ENCODE measurements at regions not wholly inside any gene's neighbourhood (a gene's known extent, or its start where the extent isn't known, plus 50 kb on each side); places are given as distances from the start of the nearest gene placed in this dataset.

DNA sequence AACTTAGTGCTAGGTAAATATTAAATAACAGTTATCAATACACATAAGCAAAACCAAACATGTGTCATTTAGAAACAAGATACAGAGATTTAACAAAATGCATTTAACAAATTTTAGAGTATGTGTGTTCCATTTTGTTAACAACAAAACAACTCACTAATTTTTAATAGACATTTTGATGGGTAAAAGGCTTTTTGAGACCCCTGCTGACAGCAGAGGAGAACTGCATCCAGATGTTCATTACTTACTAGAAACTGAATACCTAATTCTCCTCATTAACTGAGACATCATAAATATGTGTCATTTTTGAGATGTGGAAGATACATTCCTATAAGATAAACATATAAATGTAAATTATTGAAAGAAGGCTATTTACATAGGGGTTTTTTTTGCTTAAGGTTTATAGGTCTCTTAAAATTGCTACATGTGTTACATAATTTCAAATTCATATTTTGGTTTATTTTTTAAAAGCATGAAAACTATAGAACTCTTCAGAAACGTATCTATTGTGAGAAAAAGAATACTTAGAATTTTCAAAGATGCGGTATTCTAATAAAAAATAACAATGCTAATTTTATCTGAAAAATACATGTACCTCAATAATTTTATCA is 1009.8 kb downstream of the TUSC7 start:
- no peak for ATAC-seq (ENCODE audit: insufficient read depth, low read depth)
- H3K27ac ChIP-seq (ENCODE audit: low read length) = no peak overlapping the region
- TF ChIP-seq, protein P1, sequence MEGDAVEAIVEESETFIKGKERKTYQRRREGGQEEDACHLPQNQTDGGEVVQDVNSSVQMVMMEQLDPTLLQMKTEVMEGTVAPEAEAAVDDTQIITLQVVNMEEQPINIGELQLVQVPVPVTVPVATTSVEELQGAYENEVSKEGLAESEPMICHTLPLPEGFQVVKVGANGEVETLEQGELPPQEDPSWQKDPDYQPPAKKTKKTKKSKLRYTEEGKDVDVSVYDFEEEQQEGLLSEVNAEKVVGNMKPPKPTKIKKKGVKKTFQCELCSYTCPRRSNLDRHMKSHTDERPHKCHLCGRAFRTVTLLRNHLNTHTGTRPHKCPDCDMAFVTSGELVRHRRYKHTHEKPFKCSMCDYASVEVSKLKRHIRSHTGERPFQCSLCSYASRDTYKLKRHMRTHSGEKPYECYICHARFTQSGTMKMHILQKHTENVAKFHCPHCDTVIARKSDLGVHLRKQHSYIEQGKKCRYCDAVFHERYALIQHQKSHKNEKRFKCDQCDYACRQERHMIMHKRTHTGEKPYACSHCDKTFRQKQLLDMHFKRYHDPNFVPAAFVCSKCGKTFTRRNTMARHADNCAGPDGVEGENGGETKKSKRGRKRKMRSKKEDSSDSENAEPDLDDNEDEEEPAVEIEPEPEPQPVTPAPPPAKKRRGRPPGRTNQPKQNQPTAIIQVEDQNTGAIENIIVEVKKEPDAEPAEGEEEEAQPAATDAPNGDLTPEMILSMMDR (IDR thresholded peaks at IDR 0.05; ENCODE audit: borderline replicate concordance, extremely low read depth, low read length, poor library complexity, severe bottlenecking) = peak; percentile 70
- TF ChIP-seq EZH2 (IDR thresholded peaks at IDR 0.05; ENCODE audit: borderline replicate concordance, low read depth, low read length, severe bottlenecking) = no peak

DNA sequence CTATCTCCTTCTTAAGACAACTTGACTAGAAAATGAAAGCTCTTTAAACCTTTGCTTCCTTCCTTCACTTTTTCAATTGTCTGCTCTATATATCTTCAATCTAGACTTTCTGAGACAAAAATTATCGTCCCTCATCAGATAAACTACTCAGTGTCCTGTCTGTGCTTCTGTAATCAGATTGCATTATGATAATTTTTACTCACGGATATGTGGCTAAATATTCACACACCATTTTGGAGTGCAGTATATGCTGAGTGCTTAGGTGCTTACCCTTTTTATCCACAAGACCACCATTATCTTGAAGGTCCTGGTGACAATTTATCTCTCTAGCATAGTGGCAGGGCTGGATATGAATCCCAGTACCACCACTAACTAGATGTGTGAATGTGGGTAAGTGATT is 1012.3 kb downstream of the TUSC7 start:
- no peaks in the 10 kb centered on the region for H4K20me1 ChIP-seq (ENCODE audit: insufficient read depth, low read length)
- H2AFZ ChIP-seq (ENCODE audit: low read depth, low read length) = no peak overlapping the region
- no peaks in the 10 kb centered on the region for H3K36me3 ChIP-seq (ENCODE audit: insufficient read depth, low read length)
- no peaks in the 10 kb centered on the region for H3K27me3 ChIP-seq (ENCODE audit: insufficient read depth, low read length, poor library complexity)
- H3K4me3 ChIP-seq (ENCODE audit: low read depth in 1 of 2, low read length in 2 of 2) = no peak overlapping the region
- H3K4me1 ChIP-seq (ENCODE audit: insufficient read depth, low read length) = no peaks in the 10 kb centered on the region
- H3K9ac ChIP-seq (ENCODE audit: low read depth, low read length) = no peak overlapping the region
- H3K9me3 ChIP-seq (ENCODE audit: insufficient read depth, low read length, severe bottlenecking) = no peaks in the 10 kb centered on the region
- H3K4me2 ChIP-seq (ENCODE audit: insufficient read depth, low read length) = no peak overlapping the region
- no peak overlapping the region for H3K27ac ChIP-seq (ENCODE audit: low read length)
- H3K79me2 ChIP-seq (ENCODE audit: insufficient read depth, low read length) = no peaks in the 10 kb centered on the region
- ATAC-seq (ENCODE audit: insufficient read depth, low read depth) = no peak
- TF ChIP-seq EZH2 (IDR thresholded peaks at IDR 0.05; ENCODE audit: borderline replicate concordance, low read depth, low read length, severe bottlenecking) = no peak
- TF ChIP-seq, protein P1 (IDR thresholded peaks at IDR 0.05; ENCODE audit: borderline replicate concordance, extremely low read depth, low read length, poor library complexity, severe bottlenecking) = no peak
- no peak for DNase-seq

More for the DNA sequence above, 1009.8 kb downstream of the TUSC7 start:
- Histone ChIP-seq H3K9me3 (ENCODE audit: insufficient read depth, low read length, severe bottlenecking) (no peaks in the 10 kb centered on the region), H3K79me2 (ENCODE audit: insufficient read depth, low read length) (no peaks in the 10 kb centered on the region), H2AFZ (ENCODE audit: low read depth, low read length) (no peak overlapping the region), H4K20me1 (ENCODE audit: insufficient read depth, low read length) (no peaks in the 10 kb centered on the region), H3K9ac (ENCODE audit: low read depth, low read length) (no peak overlapping the region), H3K36me3 (ENCODE audit: insufficient read depth, low read length) (no peaks in the 10 kb centered on the region), H3K4me3 (ENCODE audit: low read depth in 1 of 2, low read length in 2 of 2) (no peak overlapping the region), H3K4me1 (ENCODE audit: insufficient read depth, low read length) (no peaks in the 10 kb centered on the region), H3K4me2 (ENCODE audit: insufficient read depth, low read length) (no peak overlapping the region), H3K27me3 (ENCODE audit: insufficient read depth, low read length, poor library complexity) (no peaks in the 10 kb centered on the region)
- no peak for DNase-seq

GRCh38 chr3:117722856-117723255 is 1013.3 kb downstream of the TUSC7 start:
- H3K36me3 ChIP-seq (ENCODE audit: insufficient read depth, low read length) = no peaks in the 10 kb centered on the region
- H3K4me2 ChIP-seq (ENCODE audit: insufficient read depth, low read length) = no peak overlapping the region
- no peak overlapping the region for H2AFZ ChIP-seq (ENCODE audit: low read depth, low read length)
- ATAC-seq (ENCODE audit: insufficient read depth, low read depth) (no peak), DNase-seq (no peak)
- H3K4me3 ChIP-seq (ENCODE audit: low read depth in 1 of 2, low read length in 2 of 2) = no peak overlapping the region
- no peak overlapping the region for H3K9ac ChIP-seq (ENCODE audit: low read depth, low read length)
- H3K9me3 ChIP-seq (ENCODE audit: insufficient read depth, low read length, severe bottlenecking) = no peaks in the 10 kb centered on the region
- H3K4me1 ChIP-seq (ENCODE audit: insufficient read depth, low read length) = no peaks in the 10 kb centered on the region
- no peak for TF ChIP-seq EZH2 (IDR thresholded peaks at IDR 0.05; ENCODE audit: borderline replicate concordance, low read depth, low read length, severe bottlenecking)
- TF ChIP-seq, protein P1 (IDR thresholded peaks at IDR 0.05; ENCODE audit: borderline replicate concordance, extremely low read depth, low read length, poor library complexity, severe bottlenecking) = no peak
- no peaks in the 10 kb centered on the region for H4K20me1 ChIP-seq (ENCODE audit: insufficient read depth, low read length)
- H3K27ac ChIP-seq (ENCODE audit: low read length) = no peak overlapping the region
- no peaks in the 10 kb centered on the region for H3K27me3 ChIP-seq (ENCODE audit: insufficient read depth, low read length, poor library complexity)
- no peaks in the 10 kb centered on the region for H3K79me2 ChIP-seq (ENCODE audit: insufficient read depth, low read length)
